ENCODE measurements at regions not wholly inside any gene's neighbourhood (a gene's known extent, or its start where the extent isn't known, plus 50 kb on each side); places are given as distances from the start of the nearest gene placed in this dataset.

DNA sequence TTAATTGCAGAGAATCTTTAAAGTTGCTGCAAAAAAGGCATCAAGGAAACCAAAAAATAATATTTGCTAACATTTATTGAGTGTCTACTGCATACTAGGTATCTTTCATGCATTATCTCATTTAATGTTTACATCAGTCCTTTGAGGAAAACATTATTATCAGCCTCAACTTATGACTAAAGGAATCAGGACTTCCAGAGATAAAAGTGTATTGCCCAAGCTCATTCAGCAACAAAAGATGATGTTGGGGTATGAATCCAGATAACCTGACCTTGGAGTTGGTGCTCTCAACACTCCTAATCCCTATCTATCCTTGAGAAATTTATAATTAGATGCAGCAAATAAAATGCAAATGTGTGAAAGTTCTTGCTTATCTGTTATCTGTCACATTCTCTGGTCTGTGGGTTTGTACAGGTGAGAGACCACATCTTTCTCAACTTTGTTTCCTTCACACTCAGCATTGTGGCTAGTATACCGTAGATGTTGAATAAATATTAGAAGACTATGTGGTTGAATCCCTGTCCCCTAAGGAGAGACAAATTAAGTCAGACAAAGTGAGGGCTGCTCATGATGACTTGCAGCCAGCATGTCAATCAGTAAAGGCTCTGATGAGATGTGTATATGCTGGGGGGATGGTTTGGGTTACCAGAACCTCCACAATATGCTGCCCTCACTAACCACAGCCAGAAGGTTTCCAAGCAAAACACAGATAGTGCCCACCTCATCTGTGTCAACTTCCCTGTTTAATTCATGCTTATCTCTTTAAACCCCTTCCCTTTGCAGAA is 82.6 kb downstream of the NOG start:
- TF ChIP-seq, protein P1, sequence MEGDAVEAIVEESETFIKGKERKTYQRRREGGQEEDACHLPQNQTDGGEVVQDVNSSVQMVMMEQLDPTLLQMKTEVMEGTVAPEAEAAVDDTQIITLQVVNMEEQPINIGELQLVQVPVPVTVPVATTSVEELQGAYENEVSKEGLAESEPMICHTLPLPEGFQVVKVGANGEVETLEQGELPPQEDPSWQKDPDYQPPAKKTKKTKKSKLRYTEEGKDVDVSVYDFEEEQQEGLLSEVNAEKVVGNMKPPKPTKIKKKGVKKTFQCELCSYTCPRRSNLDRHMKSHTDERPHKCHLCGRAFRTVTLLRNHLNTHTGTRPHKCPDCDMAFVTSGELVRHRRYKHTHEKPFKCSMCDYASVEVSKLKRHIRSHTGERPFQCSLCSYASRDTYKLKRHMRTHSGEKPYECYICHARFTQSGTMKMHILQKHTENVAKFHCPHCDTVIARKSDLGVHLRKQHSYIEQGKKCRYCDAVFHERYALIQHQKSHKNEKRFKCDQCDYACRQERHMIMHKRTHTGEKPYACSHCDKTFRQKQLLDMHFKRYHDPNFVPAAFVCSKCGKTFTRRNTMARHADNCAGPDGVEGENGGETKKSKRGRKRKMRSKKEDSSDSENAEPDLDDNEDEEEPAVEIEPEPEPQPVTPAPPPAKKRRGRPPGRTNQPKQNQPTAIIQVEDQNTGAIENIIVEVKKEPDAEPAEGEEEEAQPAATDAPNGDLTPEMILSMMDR (IDR thresholded peaks at IDR 0.05) = no peak
- TF ChIP-seq ZFX (IDR thresholded peaks at IDR 0.05; ENCODE audit: borderline replicate concordance) = no peak

All from 22Rv1 (cell line).